CD4-positive, alpha-beta T cell (primary cell): ENCODE measurements at regions not wholly inside any gene's neighbourhood (a gene's known extent, or its start where the extent isn't known, plus 50 kb on each side); places are given as distances from the start of the nearest gene placed in this dataset.

Source experiments
- ATAC-seq: fragments of 200-7000 bp; cut with Tn5 transposase; one replicate; pipeline ENCODE4 v1.10.0; 2022; ENCODE audit warnings: mild to moderate bottlenecking; ENCODE audit not compliant: poor library complexity
- CTCF ChIA-PET: fragments of 350-600 bp; sonication (Branson Sonifier 250); formaldehyde crosslinking; loops from one replicate; lab custom pipeline; 2021; ENCODE audit warnings: antibody characterized with exemption, inconsistent platforms; lab: Charles Lee
- POLR2A ChIA-PET: fragments of 350-600 bp; sonication (Branson Sonifier 250); formaldehyde crosslinking; loops from one replicate; lab custom pipeline; 2021; ENCODE audit warnings: antibody characterized with exemption, inconsistent platforms; lab: Charles Lee
- DNase-seq, 14 experiments: peaks; one replicate each; pipeline ENCODE4 v3.0.0-alpha.2; 2013 to 2020; ENCODE audit warnings: mixed read lengths in 2 of 14
- H3K27ac ChIP-seq, 2 donors: one replicate each; pipeline versions ENCODE4 v1.5.1 to v1.7.0; 2013; ENCODE audit warnings: low read length in 2 of 2, low read depth in 1 of 2, mild to moderate bottlenecking in 1 of 2
- H3K27me3 ChIP-seq, 2 experiments: 1 replicate in 1 of 2; 2 replicates in 1 of 2; pipeline versions ENCODE4 v1.6.1 to v1.7.0; 2013; ENCODE audit warnings: low read length in 2 of 2, control low read depth in 1 of 2, mild to moderate bottlenecking in 1 of 2, moderate library complexity in 1 of 2; ENCODE audit not compliant: insufficient read depth in 2 of 2, control insufficient read depth in 1 of 2
- H3K36me3 ChIP-seq: one replicate; pipeline ENCODE4 v1.6.1; 2013; ENCODE audit warnings: low read length, control low read depth; ENCODE audit not compliant: insufficient read depth
- H3K4me1 ChIP-seq: one replicate; pipeline ENCODE4 v1.6.1; 2013; ENCODE audit warnings: low read length, control low read depth; ENCODE audit not compliant: insufficient read depth
- H3K4me3 ChIP-seq: one replicate; pipeline ENCODE4 v1.5.1; 2013; ENCODE audit warnings: mild to moderate bottlenecking, low read length, moderate library complexity
- H3K9me3 ChIP-seq, 2 experiments: 1 replicate in 1 of 2; 2 replicates in 1 of 2; pipeline versions ENCODE4 v1.6.1 to v1.7.0; 2013; ENCODE audit warnings: low read length in 2 of 2, mild to moderate bottlenecking in 2 of 2, control low read depth in 1 of 2, moderate library complexity in 1 of 2; ENCODE audit not compliant: control insufficient read depth in 1 of 2, insufficient read depth in 1 of 2
- H3K27ac Mint-ChIP-seq: one replicate; pipeline ENCODE4 v1.8.0; 2020; ENCODE audit warnings: mixed read lengths
- H3K27me3 Mint-ChIP-seq: one replicate; pipeline ENCODE4 v1.8.0; 2021; ENCODE audit warnings: mixed read lengths
- H3K36me3 Mint-ChIP-seq: one replicate; pipeline ENCODE4 v1.8.0; 2021; ENCODE audit warnings: low read depth, mixed read lengths
- H3K4me1 Mint-ChIP-seq: one replicate; pipeline ENCODE4 v1.8.0; 2021; ENCODE audit warnings: low read depth, mixed read lengths
- H3K4me3 Mint-ChIP-seq: one replicate; pipeline ENCODE4 v1.8.0; 2020; ENCODE audit warnings: mild to moderate bottlenecking, mixed read lengths
- H3K9me3 Mint-ChIP-seq: one replicate; pipeline ENCODE4 v1.8.0; 2020; ENCODE audit warnings: mixed read lengths
- intact Hi-C, 2 experiments: fragments of 100-400 bp; cut with DNase I in 1 of 2; cut with micrococcal nuclease in 1 of 2; formaldehyde crosslinking; loops; one replicate each; pipeline versions ENCODE4 v1.15.1 to v1.9.0; 2023 to 2025; cut with DNase I, micrococcal nuclease
- TF ChIP-seq, protein P1 (sequence below): fragments of 200-600 bp; IDR thresholded peaks from one replicate; pipeline ENCODE4 v1.8.0; 2022; ENCODE audit warnings: antibody characterized with exemption, mild to moderate bottlenecking

DNA sequence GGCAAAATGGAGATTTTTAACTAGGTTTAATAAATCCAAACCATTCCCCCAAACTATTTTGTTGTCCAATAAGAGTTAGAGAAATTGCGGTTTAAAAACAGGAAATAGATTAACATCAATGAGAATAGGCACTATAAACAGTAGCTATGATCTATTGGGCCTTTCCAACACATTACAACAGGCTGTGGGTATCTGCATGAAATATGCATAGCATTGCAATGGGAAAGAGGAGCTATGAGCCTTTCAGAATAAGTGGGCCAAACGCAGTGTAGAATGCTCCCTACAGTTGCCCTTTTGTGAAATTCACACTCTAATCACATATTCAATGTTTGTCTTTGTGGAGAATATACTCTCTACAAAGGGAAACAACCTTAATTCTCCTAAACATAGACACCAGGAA is 305.5 kb upstream of the PRMT6 start:
- intact Hi-C loops, result no loop called here
- Mint-ChIP-seq H3K36me3 (no peaks in the 10 kb centered on the region), H3K4me3 (no peak overlapping the region), H3K9me3 (peaks cover 5% of the 10 kb centered on the region), H3K27me3 (no peaks in the 10 kb centered on the region), H3K27ac (no peak overlapping the region), H3K4me1 (no peaks in the 10 kb centered on the region)
- TF ChIP-seq, protein P1, sequence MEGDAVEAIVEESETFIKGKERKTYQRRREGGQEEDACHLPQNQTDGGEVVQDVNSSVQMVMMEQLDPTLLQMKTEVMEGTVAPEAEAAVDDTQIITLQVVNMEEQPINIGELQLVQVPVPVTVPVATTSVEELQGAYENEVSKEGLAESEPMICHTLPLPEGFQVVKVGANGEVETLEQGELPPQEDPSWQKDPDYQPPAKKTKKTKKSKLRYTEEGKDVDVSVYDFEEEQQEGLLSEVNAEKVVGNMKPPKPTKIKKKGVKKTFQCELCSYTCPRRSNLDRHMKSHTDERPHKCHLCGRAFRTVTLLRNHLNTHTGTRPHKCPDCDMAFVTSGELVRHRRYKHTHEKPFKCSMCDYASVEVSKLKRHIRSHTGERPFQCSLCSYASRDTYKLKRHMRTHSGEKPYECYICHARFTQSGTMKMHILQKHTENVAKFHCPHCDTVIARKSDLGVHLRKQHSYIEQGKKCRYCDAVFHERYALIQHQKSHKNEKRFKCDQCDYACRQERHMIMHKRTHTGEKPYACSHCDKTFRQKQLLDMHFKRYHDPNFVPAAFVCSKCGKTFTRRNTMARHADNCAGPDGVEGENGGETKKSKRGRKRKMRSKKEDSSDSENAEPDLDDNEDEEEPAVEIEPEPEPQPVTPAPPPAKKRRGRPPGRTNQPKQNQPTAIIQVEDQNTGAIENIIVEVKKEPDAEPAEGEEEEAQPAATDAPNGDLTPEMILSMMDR, result no peak
- ChIA-PET CTCF (no interaction called here), POLR2A (no interaction called here)
- DNase-seq, result no peak
- Histone ChIP-seq H3K27me3 (no peaks in the 10 kb centered on the region), H3K9me3 (peaks cover 0 to 5% of the 10 kb centered on the region in 2 experiments), H3K27ac (no peak overlapping the region), H3K36me3 (no peaks in the 10 kb centered on the region), H3K4me1 (no peaks in the 10 kb centered on the region), H3K4me3 (no peak overlapping the region)
- no peak for ATAC-seq

DNA sequence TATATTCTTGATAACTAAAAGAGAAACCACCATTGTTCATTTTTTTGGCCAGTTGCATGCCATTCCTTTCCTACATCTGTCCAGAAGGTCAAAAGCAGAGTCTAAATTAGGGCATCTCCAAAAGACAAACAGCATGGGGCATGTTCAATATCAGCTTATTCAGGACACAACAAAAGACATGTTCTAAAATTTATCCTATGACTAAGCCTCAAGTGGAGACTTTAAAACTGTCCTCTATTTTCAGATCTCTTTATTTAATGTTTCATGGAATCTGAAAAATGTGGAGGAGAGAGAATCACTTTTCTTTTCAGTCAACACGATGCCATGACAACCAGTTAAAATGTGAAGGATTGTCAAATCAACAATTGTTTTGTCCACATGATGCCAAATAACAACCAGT is 303.4 kb upstream of the PRMT6 start:
- H3K4me1 ChIP-seq, result no peaks in the 10 kb centered on the region
- CTCF ChIA-PET, result no interaction called here
- POLR2A ChIA-PET, result no interaction called here

DNA sequence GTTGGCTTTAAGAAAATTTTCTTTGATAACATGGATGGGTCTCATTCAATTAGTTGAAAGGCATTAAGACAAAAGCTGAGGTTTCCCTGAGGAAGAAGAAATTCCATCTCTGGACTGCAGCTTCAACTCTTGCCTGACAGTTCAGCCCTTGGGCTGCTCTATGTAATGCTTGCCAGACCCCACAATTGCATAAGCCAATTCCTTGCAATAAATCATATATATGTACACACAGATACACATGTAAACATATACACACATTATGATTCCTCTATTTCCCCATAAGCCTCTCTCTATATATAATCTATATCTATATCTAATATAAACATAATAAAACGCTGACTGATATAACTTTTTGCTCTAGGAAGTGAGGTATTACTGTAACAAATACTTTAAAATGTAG is 301.5 kb upstream of the PRMT6 start:
- Mint-ChIP-seq H3K36me3 (no peaks in the 10 kb centered on the region), H3K27me3 (no peaks in the 10 kb centered on the region), H3K4me1 (no peaks in the 10 kb centered on the region), H3K9me3 (peaks cover 5% of the 10 kb centered on the region), H3K4me3 (no peak overlapping the region), H3K27ac (no peak overlapping the region)
- POLR2A ChIA-PET, result no interaction called here
- H3K4me1 ChIP-seq, result no peaks in the 10 kb centered on the region
- no peaks in the 10 kb centered on the region for H3K9me3 ChIP-seq
- intact Hi-C loops, result no loop called here
- H3K4me3 ChIP-seq, result no peak overlapping the region
- H3K27me3 ChIP-seq, result no peaks in the 10 kb centered on the region
- TF ChIP-seq, protein P1, result no peak
- ATAC-seq, result no peak
- CTCF ChIA-PET, result no interaction called here
- DNase-seq, result no peak
- no peaks in the 10 kb centered on the region for H3K36me3 ChIP-seq
- H3K27ac ChIP-seq, result no peak overlapping the region

More for the DNA sequence above, 303.4 kb upstream of the PRMT6 start:
- Histone ChIP-seq H3K4me3 (no peak overlapping the region), H3K27me3 (no peaks in the 10 kb centered on the region), H3K9me3 (no peaks in the 10 kb centered on the region), H3K27ac (no peak overlapping the region), H3K36me3 (no peaks in the 10 kb centered on the region)
- Mint-ChIP-seq H3K4me3 (no peak overlapping the region), H3K27me3 (no peaks in the 10 kb centered on the region), H3K36me3 (no peaks in the 10 kb centered on the region), H3K27ac (no peak overlapping the region), H3K4me1 (no peaks in the 10 kb centered on the region), H3K9me3 (peaks cover 2% of the 10 kb centered on the region)
- DNase-seq, result no peak
- ATAC-seq, result no peak
- TF ChIP-seq, protein P1, result no peak
- intact Hi-C loops, result no loop called here
